Activated T-helper 17 cell treated with anti-CD3 and anti-CD28 coated beads, Interleukin-2, amount 50 U/mL, for 72 hours (primary cell): ENCODE measurements at regions not wholly inside any gene's neighbourhood (a gene's known extent, or its start where the extent isn't known, plus 50 kb on each side); places are given as distances from the start of the nearest gene placed in this dataset.

Experiments used
- ATAC-seq: fragments of 150-1000 bp; cut with Tn5 transposase; replicated peaks from 2 replicates; pipeline ENCODE4 v1.10.0; 2021; ENCODE audit warnings: mild to moderate bottlenecking, moderate library complexity
- H3K27ac Mint-ChIP-seq: one replicate; pipeline ENCODE4 v1.8.0; 2022; ENCODE audit warnings: mixed read lengths
- H3K27me3 Mint-ChIP-seq: one replicate; pipeline ENCODE4 v1.8.0; 2022; ENCODE audit warnings: mixed read lengths
- H3K36me3 Mint-ChIP-seq: one replicate; pipeline ENCODE4 v1.8.0; 2022; ENCODE audit warnings: low read depth, mild to moderate bottlenecking, mixed read lengths
- H3K4me1 Mint-ChIP-seq: one replicate; pipeline ENCODE4 v1.8.0; 2022; ENCODE audit warnings: mixed read lengths
- H3K4me3 Mint-ChIP-seq: one replicate; pipeline ENCODE4 v1.8.0; 2022; ENCODE audit warnings: mild to moderate bottlenecking, mixed read lengths
- H3K9me3 Mint-ChIP-seq: one replicate; pipeline ENCODE4 v1.8.0; 2022; ENCODE audit warnings: mixed read lengths

DNA sequence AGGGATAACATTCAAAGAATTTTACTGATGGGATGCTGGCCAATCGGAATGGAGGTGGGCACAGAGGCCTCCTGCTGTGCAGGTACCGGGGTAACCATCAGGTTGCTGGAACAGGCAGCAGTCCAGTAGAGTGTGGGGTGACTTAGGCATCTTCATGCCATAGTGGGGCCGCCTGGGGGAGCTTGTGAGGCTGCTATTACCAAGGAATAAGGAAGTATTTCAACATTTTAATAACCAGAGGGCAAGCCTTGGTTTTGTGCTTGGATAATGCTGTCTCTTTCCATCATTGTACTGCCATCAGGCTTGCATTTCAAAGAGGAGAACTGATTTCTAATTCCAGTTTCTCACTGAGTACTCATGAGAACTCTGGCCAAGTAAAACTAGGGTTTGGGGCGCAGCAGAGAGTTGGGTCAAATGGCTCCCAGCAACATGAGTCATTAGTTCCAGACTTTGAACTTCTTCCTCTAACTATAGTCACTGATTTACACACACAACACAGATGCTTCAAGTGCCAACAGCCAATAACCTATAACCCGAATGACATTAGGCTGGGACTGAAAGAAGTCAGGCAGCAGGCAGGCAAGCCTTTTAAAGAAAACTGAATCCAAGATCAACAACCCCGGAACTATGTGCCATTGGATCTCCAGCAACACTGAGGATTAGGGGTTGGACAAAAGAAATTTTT, 56.1 kb upstream of the FHL2 start:
- Mint-ChIP-seq H3K4me1 (no peaks in the 10 kb centered on the region), H3K27ac (no peak overlapping the region), H3K27me3 (peaks cover 5% of the 10 kb centered on the region), H3K9me3 (no peaks in the 10 kb centered on the region), H3K36me3 (no peaks in the 10 kb centered on the region), H3K4me3 (no peak overlapping the region)
- ATAC-seq, result no peak

DNA sequence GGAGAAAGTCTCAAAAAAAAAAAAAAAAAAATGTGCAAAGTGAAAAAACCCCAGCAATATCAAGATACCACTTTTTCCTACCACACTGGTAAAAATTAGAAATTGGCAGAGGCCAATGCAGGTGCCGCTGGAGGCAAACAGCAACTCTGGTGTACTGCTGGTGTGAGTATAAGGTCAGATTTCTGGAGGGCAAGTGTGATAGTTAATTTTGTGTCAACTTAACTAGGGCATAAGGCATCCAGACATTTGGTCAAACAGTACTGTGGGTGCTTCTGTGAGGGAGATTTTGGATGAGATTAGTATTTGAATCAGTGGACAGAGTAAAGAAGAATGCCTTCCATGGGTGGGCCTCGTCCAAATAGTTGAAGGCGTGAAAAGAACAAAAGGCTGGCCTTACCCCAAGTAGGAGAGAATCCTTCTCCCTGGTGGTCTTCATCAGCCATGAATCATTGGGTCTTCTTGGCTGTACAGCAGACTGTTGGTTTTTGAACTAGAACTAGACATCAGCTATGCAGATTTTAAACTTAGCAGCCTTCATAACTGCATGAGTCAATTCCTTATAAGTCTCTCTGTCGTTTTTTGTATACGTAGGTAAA, 52.8 kb upstream of the FHL2 start:
- Mint-ChIP-seq H3K27ac (no peak overlapping the region), H3K27me3 (peaks cover 28% of the 10 kb centered on the region), H3K9me3 (no peaks in the 10 kb centered on the region), H3K4me3 (no peak overlapping the region), H3K36me3 (no peaks in the 10 kb centered on the region), H3K4me1 (no peaks in the 10 kb centered on the region)
- no peak for ATAC-seq

DNA sequence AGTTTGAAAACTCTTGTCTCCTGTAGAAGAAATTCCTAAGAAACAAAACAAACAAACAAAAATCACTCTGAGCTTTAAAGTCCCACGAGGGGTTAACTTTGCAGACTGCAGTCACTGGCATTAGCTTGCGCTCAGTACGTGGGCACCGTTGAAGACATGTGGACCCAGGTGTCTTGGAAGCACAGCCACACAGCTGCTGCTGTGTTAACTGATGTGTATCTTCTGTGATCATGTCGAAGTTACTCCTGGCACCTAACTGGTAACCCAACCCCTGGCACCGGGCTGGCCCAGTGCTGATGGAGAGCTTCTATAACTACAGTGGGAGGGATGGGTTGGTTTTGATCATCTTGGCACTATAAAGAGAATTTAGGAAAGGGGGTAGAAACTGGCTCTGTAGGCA, 51.6 kb upstream of the FHL2 start:
- no peaks in the 10 kb centered on the region for H3K36me3 Mint-ChIP-seq
- H3K9me3 Mint-ChIP-seq, result no peaks in the 10 kb centered on the region
- ATAC-seq, result no peak
- H3K4me3 Mint-ChIP-seq, result no peak overlapping the region
- H3K27ac Mint-ChIP-seq, result no peak overlapping the region
- no peaks in the 10 kb centered on the region for H3K4me1 Mint-ChIP-seq
- H3K27me3 Mint-ChIP-seq, result peaks cover 28% of the 10 kb centered on the region

DNA sequence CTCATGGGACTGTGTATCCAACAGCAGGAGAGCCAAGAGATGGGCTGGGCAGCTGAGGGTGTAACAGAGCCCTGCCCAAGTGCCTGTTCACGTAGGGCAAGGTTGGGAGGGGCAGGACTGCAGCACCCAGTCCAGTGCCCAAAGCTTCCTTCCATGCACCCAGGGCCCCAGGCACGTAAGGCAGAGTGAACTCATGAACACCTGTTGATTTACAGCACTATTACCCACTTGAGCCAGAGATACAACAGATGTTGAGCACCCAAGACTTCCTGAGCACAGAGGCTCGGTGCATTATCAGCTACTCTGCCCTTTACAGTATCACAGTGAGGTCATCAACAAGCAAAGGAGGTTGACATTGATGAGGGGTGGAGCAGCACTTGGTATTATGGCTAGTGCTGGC, 50.2 kb upstream of the FHL2 start:
- H3K9me3 Mint-ChIP-seq, result no peaks in the 10 kb centered on the region
- peaks cover 30% of the 10 kb centered on the region for H3K27me3 Mint-ChIP-seq
- ATAC-seq, result no peak

More for the DNA sequence above, 50.2 kb upstream of the FHL2 start:
- Mint-ChIP-seq H3K27ac (no peak overlapping the region), H3K36me3 (no peaks in the 10 kb centered on the region), H3K4me3 (no peak overlapping the region), H3K4me1 (no peaks in the 10 kb centered on the region)
